ENCODE measurements at regions not wholly inside any gene's neighbourhood (a gene's known extent, or its start where the extent isn't known, plus 50 kb on each side); places are given as distances from the start of the nearest gene placed in this dataset.

GRCh38 chr4:189087971-189088370, 852.7 kb upstream of the FRG1 start:
- no peak for TF ChIP-seq YY1 (IDR thresholded peaks at IDR 0.05; ENCODE audit: extremely low read depth, insufficient replicate concordance, low read depth, low read length)
- TF ChIP-seq POLR2A (IDR thresholded peaks at IDR 0.05; ENCODE audit: borderline replicate concordance, extremely low read depth, insufficient read depth, insufficient read length) = no peak
- TF ChIP-seq JUND (IDR thresholded peaks at IDR 0.05) = no peak
- TF ChIP-seq ZBTB33 (IDR thresholded peaks at IDR 0.05; ENCODE audit: extremely low read depth, insufficient replicate concordance, low read length) = no peak
- TF ChIP-seq ZFX (IDR thresholded peaks at IDR 0.05) = no peak
- TF ChIP-seq REST (IDR thresholded peaks at IDR 0.05; ENCODE audit: low read depth) = no peak
- no peak for TF ChIP-seq FOSL1 (IDR thresholded peaks at IDR 0.05; ENCODE audit: low read depth)
- Histone ChIP-seq H3K9ac (ENCODE audit: low read length) (no peak overlapping the region), H3K79me2 (ENCODE audit: insufficient read depth, low read length) (no peaks in the 10 kb centered on the region), H3K9me2 (ENCODE audit: insufficient read depth) (no peaks in the 10 kb centered on the region), H3K27me3 (ENCODE audit: insufficient read depth, low read length) (no peaks in the 10 kb centered on the region), H4K20me1 (ENCODE audit: insufficient read depth) (no peaks in the 10 kb centered on the region), H3K9me3 (ENCODE audit: control insufficient read depth in 1 of 2, insufficient read depth in 1 of 2, low read depth in 1 of 2, low read length in 2 of 2) (no peaks in the 10 kb centered on the region), H3K4me1 (ENCODE audit: control insufficient read depth in 1 of 2, insufficient read depth in 2 of 2, low read length in 2 of 2) (no peaks in the 10 kb centered on the region), H2AFZ (ENCODE audit: low read depth, low read length, poor library complexity, severe bottlenecking) (no peak overlapping the region), H3K36me3 (ENCODE audit: control insufficient read depth in 1 of 2, insufficient read depth in 2 of 2, low read length in 2 of 2) (no peaks in the 10 kb centered on the region), H3K27ac (ENCODE audit: low read depth, low read length) (no peak overlapping the region), H3K4me2 (ENCODE audit: low read length) (no peak overlapping the region), H3K4me3 (replicated peaks in 1 of 2; ENCODE audit: low read depth in 1 of 2, low read length in 2 of 2) (no peak overlapping the region)
- ChIA-PET CTCF (no interaction called here), RAD21 (ENCODE audit: low non-redundant PET in 1 of 2, low total read pairs in 2 of 2, uncharacterized antibody in 2 of 2, unreplicated experiment in 2 of 2) (no interaction called here), POLR2A (no interaction called here)
- no peak for ATAC-seq
- intact Hi-C loops (cut with micrococcal nuclease) = no loop called here
- no peak for DNase-seq (ENCODE audit: low read depth, low spot score)
- no TSS peak for BruUV-seq (replicated peaks)
